K562 (cell line): ENCODE measurements at regions not wholly inside any gene's neighbourhood (a gene's known extent, or its start where the extent isn't known, plus 50 kb on each side); places are given as distances from the start of the nearest gene placed in this dataset.

Experiments used
- ATAC-seq: fragments of 200-7000 bp; cut with Tn5 transposase; 3 replicates; pipeline ENCODE4 v1.9.1; 2020; ENCODE audit warnings: moderate library complexity
- BruUV-seq: library from RNA; stranded (reverse); fragments of 400-500 nt; replicated peaks from 2 replicates; lab custom pipeline; 2021; lab: Mats Ljungman, UMichigan
- CTCF ChIA-PET: fragments of 300-600 bp; formaldehyde crosslinking; extraction: SDS; loops from one replicate; lab custom pipeline; 2021; ENCODE audit warnings: low intra/inter-chr PET ratio; lab: Yijun Ruan, JAX
- POLR2A ChIA-PET: fragments of 300-600, 350-650 bp; sonication (Branson Sonifier 250); formaldehyde crosslinking; extraction: SDS; loops from one replicate; lab custom pipeline; 2021; ENCODE audit warnings: antibody characterized with exemption, inconsistent platforms; lab: Yijun Ruan, JAX
- DNase-seq, 4 experiments: peaks; one replicate each; pipeline versions ENCODE4 v3.0.0 to v3.0.0-alpha.2; 2011 to 2018; ENCODE audit warnings: low spot score in 3 of 4, mixed read lengths in 3 of 4; ENCODE audit errors: extremely low read depth in 1 of 4
- FAIRE-seq: peaks from 2 replicates; lab custom pipeline; 2011; peaks lifted over from hg19 to GRCh38; lab: Jason Lieb, UNC
- H2AFZ ChIP-seq: 2 replicates; pipeline ENCODE4 v1.6.0; 2011; ENCODE audit warnings: low read depth, low read length, control low read depth, inconsistent platforms
- H3K27ac ChIP-seq: fragments of 200-600 bp; 3 replicates; pipeline ENCODE4 v1.8.0; 2011; ENCODE audit warnings: low read depth, mild to moderate bottlenecking, control low read depth, inconsistent platforms, low read length, moderate library complexity, mixed read lengths; ENCODE audit errors: extremely low read depth
- H3K27me3 ChIP-seq, 2 experiments: fragments of 300-600 bp in 1 of 2; 2 replicates in 1 of 2; 3 replicates in 1 of 2; pipeline versions ENCODE4 v1.6.0 to v1.8.0; 2011; ENCODE audit warnings: inconsistent platforms in 2 of 2, low read length in 2 of 2, mild to moderate bottlenecking in 1 of 2, mixed read lengths in 1 of 2, moderate library complexity in 1 of 2; ENCODE audit not compliant: control insufficient read depth in 2 of 2, insufficient read depth in 2 of 2
- H3K36me3 ChIP-seq: fragments of 300-600 bp; 3 replicates; pipeline ENCODE4 v1.8.0; 2011; ENCODE audit warnings: mild to moderate bottlenecking, low read length, inconsistent platforms; ENCODE audit not compliant: control insufficient read depth, insufficient read depth
- H3K4me1 ChIP-seq, 2 experiments: fragments of 200-600 bp in 1 of 2; replicated peaks in 1 of 2; 2 replicates in 1 of 2; 3 replicates in 1 of 2; pipeline versions ENCODE4 v1.5.1 to v1.8.0; 2011; ENCODE audit warnings: inconsistent platforms in 2 of 2, low read length in 2 of 2, mild to moderate bottlenecking in 1 of 2, mixed read lengths in 1 of 2, moderate library complexity in 1 of 2; ENCODE audit not compliant: control insufficient read depth in 2 of 2, insufficient read depth in 2 of 2
- H3K4me2 ChIP-seq: 2 replicates; pipeline ENCODE4 v1.6.1; 2011; ENCODE audit warnings: low read length, control low read depth, inconsistent platforms, mixed read lengths; ENCODE audit not compliant: insufficient read depth
- H3K4me3 ChIP-seq: fragments of 200-600 bp; sonication (generic), shearing (Covaris generic); 2 replicates; pipeline ENCODE4 v1.5.1; 2016; ENCODE audit warnings: control low read depth, inconsistent platforms
- H3K79me2 ChIP-seq: fragments of 200-600 bp; 3 replicates; pipeline ENCODE4 v1.8.0; 2011; ENCODE audit warnings: low read length, inconsistent platforms; ENCODE audit not compliant: control insufficient read depth, insufficient read depth
- H3K9ac ChIP-seq, 2 experiments: 2 replicates each; pipeline versions ENCODE4 v1.6.0 to v1.6.1; 2011; ENCODE audit warnings: low read depth in 2 of 2, low read length in 2 of 2, control low read depth in 1 of 2, inconsistent platforms in 1 of 2, mild to moderate bottlenecking in 1 of 2, mixed read lengths in 1 of 2; ENCODE audit not compliant: insufficient read depth in 1 of 2
- H3K9me1 ChIP-seq: one replicate; pipeline ENCODE4 v1.6.0; 2011; ENCODE audit warnings: inconsistent platforms, mild to moderate bottlenecking, low read length, moderate library complexity; ENCODE audit not compliant: control insufficient read depth, insufficient read depth
- H3K9me3 ChIP-seq: replicated peaks from 2 replicates; pipeline ENCODE4 v1.5.1; 2011; ENCODE audit warnings: low read depth, low read length, inconsistent platforms; ENCODE audit not compliant: control insufficient read depth, insufficient read depth
- H4K20me1 ChIP-seq: replicated peaks from 2 replicates; pipeline ENCODE4 v1.6.1; 2011; ENCODE audit warnings: low read length, inconsistent platforms, mixed read lengths; ENCODE audit not compliant: control insufficient read depth, insufficient read depth
- BHLHE40 ChIP-seq: IDR thresholded peaks from 2 replicates; pipeline ENCODE4 v1.6.1; 2011; ENCODE audit warnings: low read length, improper control_type of control experiment
- CEBPZ ChIP-seq: fragments of 150-350 bp; IDR thresholded peaks from 2 replicates; pipeline ENCODE4 v1.6.1; 2014; ENCODE audit warnings: low read depth, mild to moderate bottlenecking, low read length, borderline replicate concordance
- CREBBP ChIP-seq: IDR thresholded peaks from one replicate; pipeline ENCODE4 v1.6.1; 2012; ENCODE audit warnings: low read depth, mild to moderate bottlenecking, control low read depth, inconsistent platforms, low read length
- FOSL1 ChIP-seq: fragments of 200-800 bp; sonication (Bioruptor generic); conservative IDR thresholded peaks from 2 replicates; pipeline ENCODE4 v1.6.1; 2016; ENCODE audit warnings: missing genetic modification characterization, missing compliant biosample characterization
- WGBS: fragments of 100-300 bp; shearing (Covaris generic); methylation state at CpG from one replicate; pipeline ENCODE4 v1.1.6; 2016; ENCODE audit warnings: low coverage, mixed read lengths; ENCODE audit not compliant: insufficient coverage; ENCODE audit errors: missing lambda C conversion rate; 5-methylcytosine and 5-hydroxymethylcytosine counted together
- in situ Hi-C: fragments of 300-500 bp; cut with MboI; formaldehyde crosslinking; loops from 4 replicates; pipeline ENCODE4 v1.15.0; 2018; ENCODE audit warnings: inconsistent platforms, mixed read lengths
- intact Hi-C: fragments of 100-400 bp; cut with micrococcal nuclease; formaldehyde crosslinking; loops from 2 replicates; pipeline ENCODE4 v1.14.2; 2022
- TF ChIP-seq, protein P1 (sequence below), 2 experiments: fragments of 450-650 bp; IDR thresholded peaks; 2 replicates each; pipeline ENCODE4 v1.6.1; 2016; ENCODE audit warnings: mild to moderate bottlenecking in 2 of 2, borderline replicate concordance in 1 of 2, low read depth in 1 of 2, moderate library complexity in 1 of 2

- no peak for TF ChIP-seq BHLHE40
These were observed 418.9 kb downstream of the SETD4 start (continued) for GRCh38 chr21:35641271-35642016.

GRCh38 chr21:35637431-35637830, 422.9 kb downstream of the SETD4 start:
- intact Hi-C loops: no loop called here
- BruUV-seq: no TSS peak
- TF ChIP-seq BHLHE40: no peak
- no peak for TF ChIP-seq CEBPZ
- no peak for TF ChIP-seq CREBBP
- TF ChIP-seq, protein P1, sequence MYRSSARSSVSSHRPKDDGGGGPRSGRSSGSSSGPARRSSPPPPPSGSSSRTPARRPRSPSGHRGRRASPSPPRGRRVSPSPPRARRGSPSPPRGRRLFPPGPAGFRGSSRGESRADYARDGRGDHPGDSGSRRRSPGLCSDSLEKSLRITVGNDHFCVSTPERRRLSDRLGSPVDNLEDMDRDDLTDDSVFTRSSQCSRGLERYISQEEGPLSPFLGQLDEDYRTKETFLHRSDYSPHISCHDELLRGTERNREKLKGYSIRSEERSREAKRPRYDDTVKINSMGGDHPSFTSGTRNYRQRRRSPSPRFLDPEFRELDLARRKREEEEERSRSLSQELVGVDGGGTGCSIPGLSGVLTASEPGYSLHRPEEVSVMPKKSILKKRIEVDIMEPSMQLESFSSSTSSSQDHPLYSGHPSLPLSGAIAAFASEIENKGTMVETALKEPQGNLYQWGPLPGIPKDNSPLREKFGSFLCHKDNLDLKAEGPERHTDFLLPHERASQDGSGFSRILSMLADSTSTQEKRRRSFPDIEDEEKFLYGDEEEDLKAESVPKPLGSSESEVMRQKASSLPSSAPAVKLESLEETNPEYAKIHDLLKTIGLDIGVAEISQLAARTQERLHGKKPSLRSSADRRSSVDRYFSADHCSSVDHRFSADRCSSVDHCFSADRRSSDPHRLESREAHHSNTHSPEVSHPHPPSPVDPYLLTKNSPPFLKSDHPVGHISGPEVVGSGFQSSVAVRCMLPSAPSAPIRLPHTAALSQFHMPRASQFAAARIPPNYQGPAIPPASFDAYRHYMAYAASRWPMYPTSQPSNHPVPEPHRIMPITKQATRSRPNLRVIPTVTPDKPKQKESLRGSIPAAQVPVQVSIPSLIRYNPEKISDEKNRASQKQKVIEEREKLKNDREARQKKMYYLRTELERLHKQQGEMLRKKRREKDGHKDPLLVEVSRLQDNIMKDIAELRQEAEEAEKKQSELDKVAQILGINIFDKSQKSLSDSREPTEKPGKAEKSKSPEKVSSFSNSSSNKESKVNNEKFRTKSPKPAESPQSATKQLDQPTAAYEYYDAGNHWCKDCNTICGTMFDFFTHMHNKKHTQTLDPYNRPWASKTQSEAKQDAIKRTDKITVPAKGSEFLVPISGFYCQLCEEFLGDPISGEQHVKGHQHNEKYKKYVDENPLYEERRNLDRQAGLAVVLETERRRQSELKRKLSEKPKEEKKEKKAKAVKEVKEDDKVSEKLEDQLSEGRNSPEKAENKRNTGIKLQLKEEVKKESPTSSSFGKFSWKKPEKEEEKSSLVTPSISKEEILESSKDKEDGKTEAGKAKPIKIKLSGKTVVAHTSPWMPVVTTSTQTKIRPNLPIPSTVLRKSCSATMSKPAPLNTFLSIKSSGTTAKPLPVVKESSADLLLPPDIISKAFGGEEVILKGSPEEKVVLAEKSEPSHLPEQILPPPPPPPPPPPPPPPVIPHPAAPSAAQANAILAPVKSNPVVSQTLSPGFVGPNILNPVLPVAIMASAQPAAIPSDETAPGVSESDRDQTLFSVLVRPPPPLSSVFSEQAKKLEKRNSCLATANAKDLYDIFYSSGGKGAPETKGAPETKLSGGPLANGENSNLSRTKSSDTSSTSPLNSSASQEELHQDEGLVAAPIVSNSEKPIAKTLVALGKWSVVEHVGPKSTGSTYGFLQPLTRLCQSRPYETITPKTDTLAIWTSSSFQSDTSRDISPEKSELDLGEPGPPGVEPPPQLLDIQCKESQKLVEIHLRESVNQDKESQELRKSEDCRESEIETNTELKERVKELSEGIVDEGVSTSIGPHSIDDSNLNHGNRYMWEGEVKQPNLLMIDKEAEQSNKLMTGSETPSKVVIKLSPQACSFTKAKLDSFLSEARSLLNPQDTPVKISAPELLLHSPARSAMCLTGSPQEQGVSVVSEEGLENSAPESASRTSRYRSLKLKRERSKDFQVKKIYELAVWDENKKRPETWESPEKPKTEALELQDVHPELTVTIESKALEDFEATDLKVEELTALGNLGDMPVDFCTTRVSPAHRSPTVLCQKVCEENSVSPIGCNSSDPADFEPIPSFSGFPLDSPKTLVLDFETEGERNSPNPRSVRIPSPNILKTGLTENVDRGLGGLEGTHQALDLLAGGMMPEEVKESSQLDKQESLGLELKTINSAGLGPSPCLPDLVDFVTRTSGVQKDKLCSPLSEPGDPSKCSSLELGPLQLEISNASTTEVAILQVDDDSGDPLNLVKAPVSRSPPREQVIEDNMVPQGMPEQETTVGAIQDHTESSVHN (IDR thresholded peaks at IDR 0.05; ENCODE audit: borderline replicate concordance in 1 of 2, low read depth in 1 of 2): no peak
- 0 out of 2 replicates have a peak, but pooled peaks have one; percentile 16 for TF ChIP-seq FOSL1 (tag)

More at GRCh38 chr21:35637431-35637830, 422.9 kb downstream of the SETD4 start:
- H3K9ac ChIP-seq: no peak overlapping the region
- in situ Hi-C loops: no loop called here
- no peak overlapping the region for H3K4me2 ChIP-seq
- H3K4me1 ChIP-seq: no peaks in the 10 kb centered on the region
- peaks cover 15 to 21% of the 10 kb centered on the region in 2 experiments; a peak in 4 of 5 replicates for H3K27me3 ChIP-seq
- no peak overlapping the region for H3K27ac ChIP-seq
- H4K20me1 ChIP-seq: no peaks in the 10 kb centered on the region
- no peaks in the 10 kb centered on the region for H3K9me1 ChIP-seq
- no peak overlapping the region for H3K4me3 ChIP-seq
- H3K9me3 ChIP-seq: no peaks in the 10 kb centered on the region
- no peak overlapping the region for H2AFZ ChIP-seq
- no peaks in the 10 kb centered on the region for H3K79me2 ChIP-seq
- FAIRE-seq (no peak), ATAC-seq (no peak), DNase-seq (no peak)
- ChIA-PET CTCF (no interaction called here), POLR2A (no interaction called here)
- H3K36me3 ChIP-seq: no peaks in the 10 kb centered on the region
- WGBS: 5% methylated on average over 2 of the region's 2 CpGs
